ENCODE measurements at regions not wholly inside any gene's neighbourhood (a gene's known extent, or its start where the extent isn't known, plus 50 kb on each side); places are given as distances from the start of the nearest gene placed in this dataset.

- H3K4me1 ChIP-seq (ENCODE audit: insufficient read depth, low read length), result peaks cover 15% of the 10 kb centered on the region
- H3K9me3 ChIP-seq (ENCODE audit: insufficient read depth, low read depth, low read length), result no peaks in the 10 kb centered on the region
- H3K27ac ChIP-seq (ENCODE audit: low read depth, low read length), result no peak overlapping the region
- no peak overlapping the region for H3K4me3 ChIP-seq (ENCODE audit: low read length)
- 44% methylated on average over 4 of the region's 4 CpGs for WGBS
- H3K9ac ChIP-seq (ENCODE audit: low read depth, low read length), result no peak overlapping the region
- no peaks in the 10 kb centered on the region for H3K36me3 ChIP-seq (ENCODE audit: insufficient read depth, low read length)
- no peaks in the 10 kb centered on the region for H3K27me3 ChIP-seq (ENCODE audit: insufficient read depth, low read length)
Observed at GRCh38 chr3:81173514-81173913, 587.9 kb downstream of the GBE1 start.

- H3K27ac ChIP-seq (ENCODE audit: low read depth, low read length), result 0 out of 2 replicates have a peak overlapping the region, but pooled peaks have one; percentile 7
- H3K4me3 ChIP-seq (ENCODE audit: low read length), result no peak overlapping the region
- H3K9me3 ChIP-seq (ENCODE audit: insufficient read depth, low read depth, low read length), result no peaks in the 10 kb centered on the region
- H3K36me3 ChIP-seq (ENCODE audit: insufficient read depth, low read length), result no peaks in the 10 kb centered on the region
- H3K9ac ChIP-seq (ENCODE audit: low read depth, low read length), result no peak overlapping the region
- peaks cover 15% of the 10 kb centered on the region for H3K4me1 ChIP-seq (ENCODE audit: insufficient read depth, low read length)
- H3K27me3 ChIP-seq (ENCODE audit: insufficient read depth, low read length), result no peaks in the 10 kb centered on the region
Observed at GRCh38 chr3:81170298-81170697, 591.1 kb downstream of the GBE1 start.

GRCh38 chr3:81164806-81165205 is 596.6 kb downstream of the GBE1 start:
- no peak overlapping the region for H3K9ac ChIP-seq (ENCODE audit: low read depth, low read length)
- no peak overlapping the region for H3K27ac ChIP-seq (ENCODE audit: low read depth, low read length)
- WGBS, result 98% methylated on average over 3 of the region's 3 CpGs
- no peaks in the 10 kb centered on the region for H3K36me3 ChIP-seq (ENCODE audit: insufficient read depth, low read length)
- H3K4me3 ChIP-seq (ENCODE audit: low read length), result no peak overlapping the region
- no peaks in the 10 kb centered on the region for H3K9me3 ChIP-seq (ENCODE audit: insufficient read depth, low read depth, low read length)
- peaks cover 7% of the 10 kb centered on the region for H3K4me1 ChIP-seq (ENCODE audit: insufficient read depth, low read length)
- no peaks in the 10 kb centered on the region for H3K27me3 ChIP-seq (ENCODE audit: insufficient read depth, low read length)

GRCh38 chr3:81161851-81162250 is 599.6 kb downstream of the GBE1 start:
- WGBS, result 100% methylated on average over 1 of the region's 1 CpG
- H3K9me3 ChIP-seq (ENCODE audit: insufficient read depth, low read depth, low read length), result no peaks in the 10 kb centered on the region
- H3K27ac ChIP-seq (ENCODE audit: low read depth, low read length), result no peak overlapping the region
- H3K4me3 ChIP-seq (ENCODE audit: low read length), result no peak overlapping the region
- H3K4me1 ChIP-seq (ENCODE audit: insufficient read depth, low read length), result 0 out of 2 replicates have a peak, but pooled peaks cover 3% of the 10 kb centered on the region
- no peaks in the 10 kb centered on the region for H3K36me3 ChIP-seq (ENCODE audit: insufficient read depth, low read length)
- H3K9ac ChIP-seq (ENCODE audit: low read depth, low read length), result no peak overlapping the region
- H3K27me3 ChIP-seq (ENCODE audit: insufficient read depth, low read length), result no peaks in the 10 kb centered on the region

GRCh38 chr3:81161100-81161499 is 600.3 kb downstream of the GBE1 start:
- WGBS, result 95% methylated on average over 4 of the region's 4 CpGs
- no peak overlapping the region for H3K4me3 ChIP-seq (ENCODE audit: low read length)
- H3K27ac ChIP-seq (ENCODE audit: low read depth, low read length), result no peak overlapping the region
- no peaks in the 10 kb centered on the region for H3K36me3 ChIP-seq (ENCODE audit: insufficient read depth, low read length)
- H3K9ac ChIP-seq (ENCODE audit: low read depth, low read length), result no peak overlapping the region
- H3K9me3 ChIP-seq (ENCODE audit: insufficient read depth, low read depth, low read length), result no peaks in the 10 kb centered on the region
- no peaks in the 10 kb centered on the region for H3K27me3 ChIP-seq (ENCODE audit: insufficient read depth, low read length)
- H3K4me1 ChIP-seq (ENCODE audit: insufficient read depth, low read length), result 0 out of 2 replicates have a peak, but pooled peaks cover 3% of the 10 kb centered on the region

- Histone ChIP-seq H3K4me1 (ENCODE audit: insufficient read depth, low read length) (peaks cover 7% of the 10 kb centered on the region; the same call in 1 of the 2 replicates), H3K36me3 (ENCODE audit: insufficient read depth, low read length) (no peaks in the 10 kb centered on the region), H3K9ac (ENCODE audit: low read depth, low read length) (no peak overlapping the region), H3K4me3 (ENCODE audit: low read length) (no peak overlapping the region), H3K9me3 (ENCODE audit: insufficient read depth, low read depth, low read length) (no peaks in the 10 kb centered on the region), H3K27ac (ENCODE audit: low read depth, low read length) (no peak overlapping the region), H3K27me3 (ENCODE audit: insufficient read depth, low read length) (no peaks in the 10 kb centered on the region)
- 94% methylated on average over 7 of the region's 7 CpGs for WGBS
Observed at GRCh38 chr3:81154611-81155143, 606.8 kb downstream of the GBE1 start.

- no peak overlapping the region for H3K9ac ChIP-seq (ENCODE audit: low read depth, low read length)
- WGBS, result 86% methylated on average over 2 of the region's 2 CpGs
- H3K27ac ChIP-seq (ENCODE audit: low read depth, low read length), result no peak overlapping the region
- peaks cover 6% of the 10 kb centered on the region; the same call in 1 of the 2 replicates for H3K4me1 ChIP-seq (ENCODE audit: insufficient read depth, low read length)
- no peaks in the 10 kb centered on the region for H3K36me3 ChIP-seq (ENCODE audit: insufficient read depth, low read length)
- no peaks in the 10 kb centered on the region for H3K27me3 ChIP-seq (ENCODE audit: insufficient read depth, low read length)
- H3K4me3 ChIP-seq (ENCODE audit: low read length), result no peak overlapping the region
- no peaks in the 10 kb centered on the region for H3K9me3 ChIP-seq (ENCODE audit: insufficient read depth, low read depth, low read length)
Observed at GRCh38 chr3:81152156-81152555, 609.3 kb downstream of the GBE1 start.

- Histone ChIP-seq H3K9me3 (ENCODE audit: insufficient read depth, low read depth, low read length) (peaks cover 5% of the 10 kb centered on the region; the same call in 1 of the 2 replicates), H3K4me1 (ENCODE audit: insufficient read depth, low read length) (no peaks in the 10 kb centered on the region; the same call in 1 of the 2 replicates), H3K9ac (ENCODE audit: low read depth, low read length) (no peak overlapping the region), H3K4me3 (ENCODE audit: low read length) (no peak overlapping the region), H3K36me3 (ENCODE audit: insufficient read depth, low read length) (no peaks in the 10 kb centered on the region), H3K27me3 (ENCODE audit: insufficient read depth, low read length) (no peaks in the 10 kb centered on the region), H3K27ac (ENCODE audit: low read depth, low read length) (no peak overlapping the region)
- WGBS, result no CpG with 5 or more reads among the region's 1 CpG
Observed at GRCh38 chr3:81132995-81133394, 628.5 kb downstream of the GBE1 start.

GRCh38 chr3:81105789-81106488 is 655.5 kb downstream of the GBE1 start:
- H3K27me3 ChIP-seq (ENCODE audit: insufficient read depth, low read length), result no peaks in the 10 kb centered on the region
- H3K27ac ChIP-seq (ENCODE audit: low read depth, low read length), result no peak overlapping the region
- H3K4me3 ChIP-seq (ENCODE audit: low read length), result no peak overlapping the region
- 90% methylated on average over 5 of the region's 5 CpGs for WGBS
- H3K9ac ChIP-seq (ENCODE audit: low read depth, low read length), result no peak overlapping the region
- no peaks in the 10 kb centered on the region for H3K4me1 ChIP-seq (ENCODE audit: insufficient read depth, low read length)
- no peaks in the 10 kb centered on the region for H3K36me3 ChIP-seq (ENCODE audit: insufficient read depth, low read length)
- H3K9me3 ChIP-seq (ENCODE audit: insufficient read depth, low read depth, low read length), result no peaks in the 10 kb centered on the region

- no peak overlapping the region for H3K27ac ChIP-seq (ENCODE audit: low read depth, low read length)
- whole genome bisulfite sequencing, result 93% methylated on average over 2 of the region's 2 CpGs
- no peak overlapping the region for H3K4me3 ChIP-seq (ENCODE audit: low read length)
- no peak overlapping the region for H3K9ac ChIP-seq (ENCODE audit: low read depth, low read length)
- no peaks in the 10 kb centered on the region for H3K9me3 ChIP-seq (ENCODE audit: insufficient read depth, low read depth, low read length)
- no peaks in the 10 kb centered on the region for H3K36me3 ChIP-seq (ENCODE audit: insufficient read depth, low read length)
- no peaks in the 10 kb centered on the region for H3K27me3 ChIP-seq (ENCODE audit: insufficient read depth, low read length)
- H3K4me1 ChIP-seq (ENCODE audit: insufficient read depth, low read length), result no peaks in the 10 kb centered on the region
Observed at GRCh38 chr3:81105206-81105605, 656.2 kb downstream of the GBE1 start.

- H3K27ac ChIP-seq (ENCODE audit: low read depth, low read length), result no peak overlapping the region
- H3K4me1 ChIP-seq (ENCODE audit: insufficient read depth, low read length), result no peaks in the 10 kb centered on the region
- 75% methylated on average over 1 of the region's 1 CpG for WGBS
- H3K9ac ChIP-seq (ENCODE audit: low read depth, low read length), result no peak overlapping the region
- no peak overlapping the region for H3K4me3 ChIP-seq (ENCODE audit: low read length)
- H3K9me3 ChIP-seq (ENCODE audit: insufficient read depth, low read depth, low read length), result no peaks in the 10 kb centered on the region
- H3K36me3 ChIP-seq (ENCODE audit: insufficient read depth, low read length), result no peaks in the 10 kb centered on the region
- no peaks in the 10 kb centered on the region for H3K27me3 ChIP-seq (ENCODE audit: insufficient read depth, low read length)
Observed at GRCh38 chr3:81097889-81098288, 663.6 kb downstream of the GBE1 start.

Measured in HUES64 (cell line).